ENCODE measurements at regions not wholly inside any gene's neighbourhood (a gene's known extent, or its start where the extent isn't known, plus 50 kb on each side); places are given as distances from the start of the nearest gene placed in this dataset.

DNA sequence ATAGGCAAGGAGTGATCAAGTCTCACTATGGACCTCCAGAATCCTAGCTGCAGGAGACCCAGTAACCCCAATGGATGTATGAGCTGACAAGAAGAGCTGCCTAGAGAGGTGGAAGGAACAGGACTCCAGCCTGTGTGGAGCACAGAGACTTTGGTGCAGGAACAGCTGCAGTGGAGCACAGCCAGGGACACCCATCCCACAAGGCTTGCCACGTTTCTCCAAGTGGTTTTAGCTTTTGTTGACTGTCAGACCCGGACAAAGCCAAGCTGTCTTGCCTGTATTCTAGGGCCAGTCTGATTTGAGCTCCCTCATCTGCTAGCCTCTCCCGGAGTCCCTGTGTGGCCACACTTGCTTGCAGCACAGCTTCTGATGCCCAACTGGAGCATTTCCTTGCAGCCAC lies 224.7 kb downstream of the CHRM2 start:
- no peak overlapping the region for H3K4me3 ChIP-seq (ENCODE audit: low read depth, low read length)
- TF ChIP-seq CTCF (IDR thresholded peaks at IDR 0.05; ENCODE audit: insufficient read depth, low read depth, low read length): no peak
- DNase-seq (ENCODE audit: low read depth): no peak

DNA sequence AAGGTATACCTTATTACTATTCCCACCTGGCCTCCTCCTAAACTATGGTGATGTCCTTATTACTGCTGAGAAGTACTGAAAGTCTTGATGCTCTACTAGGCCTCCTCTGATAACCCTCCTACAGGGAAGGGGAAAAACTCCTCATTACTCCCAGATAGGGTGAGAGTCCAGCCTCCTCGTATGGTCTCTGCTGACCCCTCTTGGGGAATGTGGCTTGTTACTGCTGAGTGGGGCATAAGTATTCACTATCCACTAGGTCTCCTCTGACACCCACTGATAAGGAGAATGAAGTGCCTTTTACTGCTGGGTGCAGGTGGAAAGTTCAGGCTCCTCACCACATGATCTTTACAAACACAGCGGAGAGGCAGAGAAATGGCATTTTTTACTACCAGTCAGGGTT lies 222.9 kb downstream of the CHRM2 start:
- TF ChIP-seq CTCF (IDR thresholded peaks at IDR 0.05; ENCODE audit: insufficient read depth, low read depth, low read length): peak; percentile 62
- H3K4me3 ChIP-seq (ENCODE audit: low read depth, low read length): no peak overlapping the region
- DNase-seq (ENCODE audit: low read depth): peak; percentile 69

DNA sequence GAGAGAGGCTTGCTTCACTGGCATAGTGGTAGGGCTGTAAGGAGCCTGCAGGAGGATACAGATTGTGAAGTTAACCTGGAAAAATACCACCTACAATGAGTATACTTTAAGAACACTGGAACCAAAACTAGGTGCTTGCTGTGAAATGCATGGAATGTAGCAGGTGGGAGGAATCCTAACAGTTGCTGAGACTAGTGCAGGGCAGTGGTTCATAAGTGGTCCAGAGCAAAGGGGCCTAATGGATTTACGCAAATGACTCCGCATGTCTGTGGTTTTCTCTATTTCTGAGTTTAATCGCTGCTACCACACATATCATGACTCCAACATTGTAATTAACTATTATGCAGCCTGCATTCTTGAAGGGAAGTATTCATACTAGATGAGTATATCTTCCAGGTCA lies 218.4 kb downstream of the CHRM2 start:
- TF ChIP-seq CTCF (IDR thresholded peaks at IDR 0.05; ENCODE audit: insufficient read depth, low read depth, low read length): no peak
- no peak overlapping the region for H3K4me3 ChIP-seq (ENCODE audit: low read depth, low read length)
- DNase-seq (ENCODE audit: low read depth): no peak

DNA sequence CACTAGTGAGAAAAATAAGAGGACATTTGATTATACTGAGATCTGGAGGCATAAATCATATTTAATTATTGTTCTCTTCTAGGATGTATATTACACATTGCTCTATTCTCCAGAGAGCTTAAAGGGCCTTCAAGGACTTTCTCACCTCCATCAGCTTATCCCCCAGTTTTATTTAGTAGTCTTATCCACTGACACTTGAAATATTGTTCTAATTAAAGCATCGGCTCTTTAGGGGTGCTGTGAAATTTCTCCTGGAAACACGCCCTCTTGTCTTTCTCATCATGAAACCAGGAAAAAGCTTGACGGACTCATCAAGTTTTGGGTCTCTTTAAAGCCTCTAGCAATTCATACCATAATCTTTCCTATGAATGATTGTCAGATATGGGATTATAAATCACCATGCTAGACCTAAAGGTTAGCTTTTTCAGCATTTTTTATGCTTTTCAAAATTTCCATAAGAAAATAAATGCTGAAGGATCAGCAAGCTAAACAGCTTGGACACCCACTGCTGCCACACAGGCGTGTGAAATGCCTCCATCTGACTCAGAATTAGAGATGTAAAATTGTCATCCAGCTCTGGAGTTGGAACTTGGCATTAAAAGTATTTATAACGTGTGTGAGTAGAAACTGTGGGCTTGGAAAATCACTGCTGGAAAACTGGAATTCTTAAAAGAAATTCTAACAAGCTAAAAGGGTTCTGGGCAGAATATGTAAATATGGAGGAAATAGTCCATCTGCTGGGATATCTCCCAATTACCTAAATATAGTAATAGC lies 216.3 kb downstream of the CHRM2 start:
- no peak for TF ChIP-seq CTCF (IDR thresholded peaks at IDR 0.05; ENCODE audit: insufficient read depth, low read depth, low read length)
- no peak overlapping the region for H3K4me3 ChIP-seq (ENCODE audit: low read depth, low read length)
- no peak for DNase-seq (ENCODE audit: low read depth)

- no peak for DNase-seq (ENCODE audit: low read depth)
- no peak for TF ChIP-seq CTCF (IDR thresholded peaks at IDR 0.05; ENCODE audit: insufficient read depth, low read depth, low read length)
- no peak overlapping the region for H3K4me3 ChIP-seq (ENCODE audit: low read depth, low read length)
These were observed 213.9 kb downstream of the CHRM2 start for GRCh38 chr7:137082391-137082790.

GRCh38 chr7:137081321-137082093 lies 213.1 kb downstream of the CHRM2 start:
- no peak overlapping the region for H3K4me3 ChIP-seq (ENCODE audit: low read depth, low read length)
- no peak for TF ChIP-seq CTCF (IDR thresholded peaks at IDR 0.05; ENCODE audit: insufficient read depth, low read depth, low read length)
- peak; percentile 97 for DNase-seq (ENCODE audit: low read depth)

All from fibroblast of villous mesenchyme (primary cell).